Gastroesophageal sphincter (tissue), 4 donors: ENCODE measurements at regions not wholly inside any gene's neighbourhood (a gene's known extent, or its start where the extent isn't known, plus 50 kb on each side); places are given as distances from the start of the nearest gene placed in this dataset.
"Not testable (repeated sequence)": the region's sequence is repeated elsewhere in the genome, so short reads cannot be mapped to it uniquely, and the experiment has no call there.

Experiments used
- ATAC-seq: fragments of 150-250 bp; one replicate; pipeline ENCODE4 v1.9.1; 2016; ENCODE audit warnings: mild to moderate bottlenecking, moderate library complexity
- H3K27ac ChIP-seq, 4 donors: fragments of 200-600 bp; sonication (generic) in 3 of 4; 1 replicate in 3 of 4; 2 replicates in 1 of 4; pipeline ENCODE4 v1.5.1; 2016 to 2019
- H3K27me3 ChIP-seq: fragments of 200-600 bp; sonication (generic); one replicate; pipeline ENCODE4 v1.5.1; 2019
- H3K36me3 ChIP-seq, 2 donors: fragments of 200-600 bp; sonication (generic); one replicate each; pipeline ENCODE4 v1.5.1; 2019; ENCODE audit warnings: control low read depth in 1 of 2
- H3K4me1 ChIP-seq, 3 donors: fragments of 200-600 bp; sonication (generic); 1 replicate in 2 of 3; 2 replicates in 1 of 3; pipeline ENCODE4 v1.5.1; 2016 to 2019; ENCODE audit warnings: control low read depth in 2 of 3
- H3K4me3 ChIP-seq, 2 donors: fragments of 200-600 bp; sonication (generic); one replicate each; pipeline ENCODE4 v1.5.1; 2019; ENCODE audit warnings: mild to moderate bottlenecking in 1 of 2, moderate library complexity in 1 of 2
- H3K9me3 ChIP-seq, 3 donors: fragments of 200-600 bp; sonication (generic); one replicate each; pipeline ENCODE4 v1.5.1; 2017 to 2019; ENCODE audit warnings: control low read depth in 2 of 3
- CTCF ChIP-seq, 4 experiments: fragments of 200-600 bp in 2 of 4; fragments of 450-650 bp in 2 of 4; sonication (generic) in 1 of 4; IDR thresholded peaks; one replicate each; pipeline ENCODE4 v1.5.1; 2017 to 2019; ENCODE audit warnings: antibody characterized with exemption in 4 of 4, mild to moderate bottlenecking in 2 of 4, moderate library complexity in 2 of 4
- EP300 ChIP-seq: sonication (generic); formaldehyde crosslinking; IDR thresholded peaks from one replicate; pipeline ENCODE4 v1.6.1; 2017; ENCODE audit warnings: antibody characterized with exemption, mild to moderate bottlenecking
- POLR2A ChIP-seq, 2 donors: fragments of 450-650 bp; IDR thresholded peaks; one replicate each; pipeline ENCODE4 v1.6.1; 2017; ENCODE audit warnings: antibody characterized with exemption in 2 of 2, mild to moderate bottlenecking in 2 of 2, moderate library complexity in 1 of 2
- POLR2AphosphoS5 ChIP-seq: sonication (generic); formaldehyde crosslinking; IDR thresholded peaks from one replicate; pipeline ENCODE4 v1.6.1; 2017; ENCODE audit warnings: antibody characterized with exemption
- WGBS, 2 donors: methylation state at CpG; one replicate each; pipeline ENCODE4 v1.1.5; 2018; ENCODE audit warnings: low coverage in 1 of 2; 5-methylcytosine and 5-hydroxymethylcytosine counted together

- Histone ChIP-seq H3K9me3 (no peaks in the 10 kb centered on the region), H3K27me3 (no peaks in the 10 kb centered on the region), H3K4me3 (no peak overlapping the region), H3K27ac (no peak overlapping the region), H3K4me1 (peaks cover 0 to 5% (median 0%) of the 10 kb centered on the region in 3 donors), H3K36me3 (no peaks in the 10 kb centered on the region)
- whole genome bisulfite sequencing, 2 donors = no CpG with 5 or more reads among the region's 1 CpG
- ATAC-seq = no peak
- TF ChIP-seq CTCF (IDR thresholded peaks at IDR 0.05) = no peak
- TF ChIP-seq EP300 = no peak
- no peak for TF ChIP-seq POLR2AphosphoS5
- TF ChIP-seq POLR2A (IDR thresholded peaks at IDR 0.05) = no peak
These were observed 375.0 kb upstream of the SEMA3C start for GRCh38 chr7:81293806-81294205.

GRCh38 chr7:81286754-81287153 lies 367.9 kb upstream of the SEMA3C start:
- H3K9me3 ChIP-seq, H3K27ac ChIP-seq, H3K4me3 ChIP-seq, ATAC-seq, H3K4me1 ChIP-seq, H3K36me3 ChIP-seq, H3K27me3 ChIP-seq: not testable (repeated sequence)
- WGBS, 2 donors = 96 to 100% methylated on average over 1 to 4 of the region's 4 CpGs

- TF ChIP-seq EP300 (no peak), CTCF (IDR thresholded peaks at IDR 0.05) (no peak), POLR2A (IDR thresholded peaks at IDR 0.05) (no peak), POLR2AphosphoS5 (no peak)
- Histone ChIP-seq H3K9me3 (no peaks in the 10 kb centered on the region), H3K27ac (no peak overlapping the region), H3K4me1 (no peaks in the 10 kb centered on the region), H3K36me3 (no peaks in the 10 kb centered on the region), H3K4me3 (no peak overlapping the region), H3K27me3 (no peaks in the 10 kb centered on the region)
- 84 to 91% methylated on average over 4 of the region's 4 CpGs for WGBS, 2 donors
- no peak for ATAC-seq
These were observed 366.5 kb upstream of the SEMA3C start for GRCh38 chr7:81285142-81285871.

GRCh38 chr7:81284576-81284975 lies 365.7 kb upstream of the SEMA3C start:
- H3K27me3 ChIP-seq = no peaks in the 10 kb centered on the region
- no peak overlapping the region for H3K4me3 ChIP-seq
- no peaks in the 10 kb centered on the region for H3K9me3 ChIP-seq
- TF ChIP-seq CTCF (IDR thresholded peaks at IDR 0.05) (no peak), POLR2A (IDR thresholded peaks at IDR 0.05) (no peak), EP300 (no peak), POLR2AphosphoS5 (no peak)
- no peak for ATAC-seq
- no peak overlapping the region for H3K27ac ChIP-seq
- no peaks in the 10 kb centered on the region for H3K4me1 ChIP-seq
- no peaks in the 10 kb centered on the region for H3K36me3 ChIP-seq
- WGBS, 2 donors = 86 to 100% methylated on average over 1 of the region's 1 CpG

GRCh38 chr7:81280531-81280930 lies 361.7 kb upstream of the SEMA3C start:
- no peaks in the 10 kb centered on the region for H3K36me3 ChIP-seq
- no peaks in the 10 kb centered on the region for H3K4me1 ChIP-seq
- H3K9me3 ChIP-seq = no peaks in the 10 kb centered on the region

GRCh38 chr7:81277691-81278090 lies 358.8 kb upstream of the SEMA3C start:
- no peak for ATAC-seq
- 80% methylated on average over 1 of the region's 2 CpGs; no CpG with 5 or more reads in 1 of the 2 donors for WGBS, 2 donors
- no peaks in the 10 kb centered on the region for H3K4me1 ChIP-seq
- no peak overlapping the region for H3K4me3 ChIP-seq
- no peak overlapping the region for H3K27ac ChIP-seq
- H3K36me3 ChIP-seq = no peaks in the 10 kb centered on the region
- no peaks in the 10 kb centered on the region for H3K9me3 ChIP-seq
- no peaks in the 10 kb centered on the region for H3K27me3 ChIP-seq
- TF ChIP-seq CTCF (IDR thresholded peaks at IDR 0.05) = no peak
- TF ChIP-seq POLR2A (IDR thresholded peaks at IDR 0.05) = no peak
- no peak for TF ChIP-seq POLR2AphosphoS5
- TF ChIP-seq EP300 = no peak

More at GRCh38 chr7:81280531-81280930, 361.7 kb upstream of the SEMA3C start:
- no peak for ATAC-seq
- H3K4me3 ChIP-seq = no peak overlapping the region
- H3K27ac ChIP-seq = no peak overlapping the region
- TF ChIP-seq POLR2A (IDR thresholded peaks at IDR 0.05) = no peak
- H3K27me3 ChIP-seq = no peaks in the 10 kb centered on the region
